Endothelial cell of umbilical vein (primary cell): ENCODE measurements at regions not wholly inside any gene's neighbourhood (a gene's known extent, or its start where the extent isn't known, plus 50 kb on each side); places are given as distances from the start of the nearest gene placed in this dataset.

Experiments
- CTCF ChIP-seq, 2 donors: IDR thresholded peaks; 1 replicate in 1 of 2; 2 replicates in 1 of 2; pipeline ENCODE4 v1.5.1; 2011; ENCODE audit warnings: low read length in 2 of 2, mild to moderate bottlenecking in 2 of 2, moderate library complexity in 2 of 2, control low read depth in 1 of 2, inconsistent platforms in 1 of 2, low read depth in 1 of 2; ENCODE audit not compliant: insufficient read depth in 1 of 2; ENCODE audit errors: extremely low read depth in 1 of 2
- EZH2 ChIP-seq: IDR thresholded peaks from 2 replicates; pipeline ENCODE4 v1.6.1; 2012; ENCODE audit warnings: borderline replicate concordance, low read depth, mild to moderate bottlenecking, moderate library complexity, low read length, inconsistent platforms; ENCODE audit not compliant: severe bottlenecking
- MYC ChIP-seq: IDR thresholded peaks from one replicate; pipeline ENCODE4 v1.6.1; 2011; ENCODE audit warnings: mild to moderate bottlenecking, low read depth, low read length
- POLR2A ChIP-seq: IDR thresholded peaks from 2 replicates; pipeline ENCODE4 v1.6.1; 2012; ENCODE audit warnings: low read depth, mild to moderate bottlenecking, control low read depth, low read length
- POLR2AphosphoS5 ChIP-seq: IDR thresholded peaks from 2 replicates; pipeline ENCODE4 v1.6.1; 2012; ENCODE audit warnings: low read depth, mild to moderate bottlenecking, control low read depth, low read length, moderate library complexity; ENCODE audit not compliant: insufficient read depth

- TF ChIP-seq CTCF (IDR thresholded peaks at IDR 0.05; ENCODE audit: extremely low read depth in 1 of 2, insufficient read depth in 1 of 2, low read depth in 1 of 2, low read length in 2 of 2) (no peak), POLR2AphosphoS5 (no peak), EZH2 (no peak), POLR2A (no peak), MYC (no peak)
These were observed 68.1 kb upstream of the SLC22A16 start for GRCh38 chr6:110544472-110544871.
